Hepatocyte (in vitro differentiated cells): ENCODE measurements at regions not wholly inside any gene's neighbourhood (a gene's known extent, or its start where the extent isn't known, plus 50 kb on each side); places are given as distances from the start of the nearest gene placed in this dataset.

Source experiments
- DNase-seq: peaks from one replicate; pipeline ENCODE4 v3.0.0-alpha.2; 2016; ENCODE audit warnings: low spot score
- H2AFZ ChIP-seq: fragments of 200-600 bp; sonication (generic); 2 replicates; pipeline ENCODE4 v1.6.0; 2016; ENCODE audit warnings: antibody characterized with exemption, mild to moderate bottlenecking
- H3K27ac ChIP-seq: fragments of 200-600 bp; sonication (generic); 2 replicates; pipeline ENCODE4 v1.5.1; 2016; ENCODE audit warnings: mild to moderate bottlenecking
- H3K27me3 ChIP-seq: fragments of 200-600 bp; sonication (generic); 2 replicates; pipeline ENCODE4 v1.6.1; 2016
- H3K36me3 ChIP-seq: fragments of 200-600 bp; sonication (generic); replicated peaks from 2 replicates; pipeline ENCODE4 v1.5.1; 2016; ENCODE audit warnings: low read depth; ENCODE audit not compliant: insufficient read depth
- H3K4me1 ChIP-seq: fragments of 200-600 bp; sonication (generic); 2 replicates; pipeline ENCODE4 v1.5.1; 2016; ENCODE audit warnings: mild to moderate bottlenecking, moderate library complexity; ENCODE audit not compliant: insufficient read depth
- H3K4me2 ChIP-seq: fragments of 200-600 bp; sonication (generic); 2 replicates; pipeline ENCODE4 v1.6.0; 2016
- H3K4me3 ChIP-seq: fragments of 200-600 bp; sonication (generic); 2 replicates; pipeline ENCODE4 v1.5.1; 2016; ENCODE audit warnings: mild to moderate bottlenecking
- H3K79me2 ChIP-seq: fragments of 200-600 bp; sonication (generic); 2 replicates; pipeline ENCODE4 v1.6.0; 2017; ENCODE audit warnings: mild to moderate bottlenecking
- H3K9me2 ChIP-seq: fragments of 200-600 bp; sonication (generic); replicated peaks from 2 replicates; pipeline ENCODE4 v1.6.0; 2017; ENCODE audit warnings: mild to moderate bottlenecking; ENCODE audit not compliant: insufficient read depth
- H3K9me3 ChIP-seq: fragments of 200-600 bp; sonication (generic); 2 replicates; pipeline ENCODE4 v1.5.1; 2016; ENCODE audit warnings: low read depth, mild to moderate bottlenecking
- H4K20me1 ChIP-seq: fragments of 200-600 bp; sonication (generic); 2 replicates; pipeline ENCODE4 v1.6.0; 2016; ENCODE audit warnings: mild to moderate bottlenecking; ENCODE audit not compliant: insufficient read depth, poor library complexity, severe bottlenecking
- CTCF ChIP-seq: fragments of 200-600 bp; sonication (generic); IDR thresholded peaks from 2 replicates; pipeline ENCODE4 v1.5.1; 2016; ENCODE audit warnings: antibody characterized with exemption, mild to moderate bottlenecking; ENCODE audit not compliant: poor library complexity
- EZH2 ChIP-seq: fragments of 200-600 bp; sonication (generic); IDR thresholded peaks from 2 replicates; pipeline ENCODE4 v1.6.1; 2016; ENCODE audit warnings: antibody characterized with exemption, mild to moderate bottlenecking, borderline replicate concordance
- EZH2phosphoT487 ChIP-seq: fragments of 200-600 bp; sonication (generic); IDR thresholded peaks from one replicate; pipeline ENCODE4 v1.6.1; 2018; ENCODE audit warnings: antibody characterized with exemption, mild to moderate bottlenecking, low read depth, moderate library complexity; ENCODE audit not compliant: unreplicated experiment, severe bottlenecking
- WGBS: methylation state at CpG from one replicate; pipeline ENCODE4 v1.1.6; 2016; ENCODE audit warnings: low lambda C conversion rate; ENCODE audit errors: missing lambda C conversion rate; 5-methylcytosine and 5-hydroxymethylcytosine counted together

GRCh38 chr5:44719856-44720255, 88.9 kb upstream of the MRPS30 start:
- no peak for DNase-seq
- Histone ChIP-seq H3K9me2 (no peaks in the 10 kb centered on the region), H3K4me3 (no peak overlapping the region), H3K9me3 (no peaks in the 10 kb centered on the region), H3K4me1 (no peaks in the 10 kb centered on the region), H3K36me3 (no peaks in the 10 kb centered on the region), H4K20me1 (no peaks in the 10 kb centered on the region), H2AFZ (no peak overlapping the region), H3K27ac (no peak overlapping the region), H3K27me3 (no peaks in the 10 kb centered on the region), H3K79me2 (no peaks in the 10 kb centered on the region), H3K4me2 (no peak overlapping the region)
- TF ChIP-seq EZH2 (no peak), EZH2phosphoT487 (no peak), CTCF (no peak)
- 32% methylated on average over 2 of the region's 2 CpGs for WGBS

DNA sequence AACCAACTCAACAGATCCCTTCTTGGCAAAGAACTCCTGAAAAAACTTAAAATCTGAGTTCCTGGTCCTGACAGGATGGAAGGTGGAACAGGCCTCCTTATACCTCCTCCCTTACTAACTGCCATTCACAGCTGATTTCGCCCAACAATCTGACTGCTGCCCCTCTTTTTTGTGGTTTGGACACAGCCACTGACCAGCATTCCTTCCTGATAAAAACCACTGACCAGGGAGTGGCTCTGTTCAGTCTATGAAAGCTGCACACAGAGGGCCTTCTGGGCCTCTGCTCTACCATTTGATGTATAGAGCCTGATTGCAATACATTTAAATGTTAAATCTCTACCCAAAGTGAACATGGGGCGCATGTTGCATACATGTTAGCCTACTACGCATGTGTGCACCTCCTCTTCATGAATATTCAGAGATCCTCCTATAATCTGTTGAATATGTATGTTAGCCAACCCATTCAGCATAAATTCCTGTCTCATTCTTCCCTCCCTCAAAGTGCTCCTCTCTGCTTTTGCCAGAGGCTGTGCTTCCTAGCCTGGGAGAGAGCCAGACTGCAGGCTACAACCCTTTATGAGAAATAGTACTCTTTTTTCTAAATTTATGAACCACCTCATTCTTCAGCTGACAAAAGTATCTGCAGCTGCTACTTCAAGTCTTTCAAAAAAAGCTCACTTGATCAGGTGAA, 93.7 kb upstream of the MRPS30 start:
- DNase-seq: no peak
- no peak overlapping the region for H3K4me2 ChIP-seq
- no peaks in the 10 kb centered on the region for H4K20me1 ChIP-seq
- H3K79me2 ChIP-seq: no peaks in the 10 kb centered on the region
- H3K9me3 ChIP-seq: no peaks in the 10 kb centered on the region
- H2AFZ ChIP-seq: no peak overlapping the region
- no peaks in the 10 kb centered on the region for H3K4me1 ChIP-seq
- no peak for TF ChIP-seq EZH2phosphoT487
- no peak for TF ChIP-seq CTCF
- TF ChIP-seq EZH2: no peak
- 90% methylated on average over 3 of the region's 3 CpGs for WGBS
- no peaks in the 10 kb centered on the region for H3K9me2 ChIP-seq
- H3K27ac ChIP-seq: no peak overlapping the region
- H3K4me3 ChIP-seq: no peak overlapping the region
- H3K36me3 ChIP-seq: no peaks in the 10 kb centered on the region
- H3K27me3 ChIP-seq: no peaks in the 10 kb centered on the region

GRCh38 chr5:44713446-44713845, 95.3 kb upstream of the MRPS30 start:
- H3K36me3 ChIP-seq: no peaks in the 10 kb centered on the region
- no peaks in the 10 kb centered on the region for H3K79me2 ChIP-seq
- WGBS: 67% methylated on average over 3 of the region's 3 CpGs

More at GRCh38 chr5:44713446-44713845, 95.3 kb upstream of the MRPS30 start:
- Histone ChIP-seq H3K9me2 (no peaks in the 10 kb centered on the region), H4K20me1 (no peaks in the 10 kb centered on the region), H2AFZ (no peak overlapping the region), H3K4me1 (no peaks in the 10 kb centered on the region), H3K9me3 (no peaks in the 10 kb centered on the region), H3K4me2 (no peak overlapping the region), H3K27me3 (no peaks in the 10 kb centered on the region), H3K27ac (no peak overlapping the region), H3K4me3 (no peak overlapping the region)
- TF ChIP-seq CTCF (no peak), EZH2 (no peak), EZH2phosphoT487 (no peak)
- no peak for DNase-seq
